ACHN (cell line): ENCODE measurements at regions not wholly inside any gene's neighbourhood (a gene's known extent, or its start where the extent isn't known, plus 50 kb on each side); places are given as distances from the start of the nearest gene placed in this dataset.
"Not testable (repeated sequence)": the region's sequence is repeated elsewhere in the genome, so short reads cannot be mapped to it uniquely, and the experiment has no call there.

Experiments
- DNase-seq: peaks from one replicate; pipeline ENCODE4 v3.0.0-alpha.2; 2015
- in situ Hi-C: cut with HindIII; loops from 2 replicates; pipeline ENCODE4 v1.10.0; 2017; ENCODE audit warnings: low sequenced_read_pairs, low pct_ligation_motif_present, low pct_unique_long_range_greater_than_20kb

GRCh38 chr12:89173096-89173495 lies 179.2 kb downstream of the DUSP6 start:
- DNase-seq: no peak
- in situ Hi-C loops: no loop called here

- in situ Hi-C loops: no loop called here
- no peak for DNase-seq
Observed at GRCh38 chr12:89172224-89172623, 180.1 kb downstream of the DUSP6 start.

- DNase-seq: no peak
- in situ Hi-C loops: no loop called here
Observed at GRCh38 chr12:89169321-89169720, 183.0 kb downstream of the DUSP6 start.

GRCh38 chr12:89167986-89168385 lies 184.3 kb downstream of the DUSP6 start:
- in situ Hi-C loops: no loop called here
- no peak for DNase-seq

- DNase-seq: no peak
- in situ Hi-C loops: no loop called here
Observed at GRCh38 chr12:89166525-89166934, 185.8 kb downstream of the DUSP6 start.

GRCh38 chr12:89166121-89166520 lies 186.2 kb downstream of the DUSP6 start:
- in situ Hi-C loops: no loop called here
- no peak for DNase-seq

- no peak for DNase-seq
- in situ Hi-C loops: no loop called here
Observed at GRCh38 chr12:89165703-89166102, 186.6 kb downstream of the DUSP6 start.

GRCh38 chr12:89163918-89164317 lies 188.4 kb downstream of the DUSP6 start:
- DNase-seq: no peak
- in situ Hi-C loops: no loop called here

GRCh38 chr12:89162589-89163261 lies 189.6 kb downstream of the DUSP6 start:
- no peak for DNase-seq
- in situ Hi-C loops: no loop called here

- no peak for DNase-seq
- in situ Hi-C loops: no loop called here
Observed at GRCh38 chr12:89161557-89161956, 190.7 kb downstream of the DUSP6 start.

GRCh38 chr12:89160716-89161123 lies 191.6 kb downstream of the DUSP6 start:
- DNase-seq: no peak
- in situ Hi-C loops: no loop called here

GRCh38 chr12:89157413-89157812 lies 194.9 kb downstream of the DUSP6 start:
- in situ Hi-C loops: no loop called here
- DNase-seq: no peak

- in situ Hi-C loops: no loop called here
- DNase-seq: no peak
Observed at GRCh38 chr12:89156862-89157262, 195.4 kb downstream of the DUSP6 start.

GRCh38 chr12:89156340-89156739 lies 196.0 kb downstream of the DUSP6 start:
- no peak for DNase-seq
- in situ Hi-C loops: no loop called here

GRCh38 chr12:89155826-89156225 lies 196.5 kb downstream of the DUSP6 start:
- in situ Hi-C loops: no loop called here
- DNase-seq: no peak

GRCh38 chr12:89154743-89155499 lies 197.4 kb downstream of the DUSP6 start:
- in situ Hi-C loops: no loop called here

GRCh38 chr12:89153341-89153740 lies 199.0 kb downstream of the DUSP6 start:
- in situ Hi-C loops: no loop called here
- no peak for DNase-seq

More at GRCh38 chr12:89154743-89155499, 197.4 kb downstream of the DUSP6 start:
- no peak for DNase-seq

GRCh38 chr12:89151536-89151935 lies 200.8 kb downstream of the DUSP6 start:
- DNase-seq: no peak
- in situ Hi-C loops: no loop called here

GRCh38 chr12:89150789-89151188 lies 201.5 kb downstream of the DUSP6 start:
- in situ Hi-C loops, DNase-seq: not testable (repeated sequence)

GRCh38 chr12:89140602-89141238 lies 211.6 kb downstream of the DUSP6 start:
- in situ Hi-C loops: no loop called here
- no peak for DNase-seq
